WTC11 (cell line): ENCODE measurements at regions not wholly inside any gene's neighbourhood (a gene's known extent, or its start where the extent isn't known, plus 50 kb on each side); places are given as distances from the start of the nearest gene placed in this dataset.

ENCODE experiments used
- ATAC-seq: fragments of 200-7000 bp; cut with Tn5 transposase; 2 replicates; pipeline ENCODE4 v1.10.0; 2021; ENCODE audit warnings: mild to moderate bottlenecking, moderate library complexity
- CTCF ChIA-PET: fragments of 300-600 bp; sonication (Branson Sonifier 250); formaldehyde crosslinking; loops from one replicate; lab custom pipeline; 2021; ENCODE audit warnings: antibody characterized with exemption; lab: Charles Lee
- POLR2A ChIA-PET: fragments of 350-600 bp; sonication (Branson Sonifier 250); formaldehyde crosslinking; loops from one replicate; lab custom pipeline; 2021; ENCODE audit warnings: antibody characterized with exemption; lab: Charles Lee
- DNase-seq: peaks from one replicate; pipeline ENCODE4 v3.0.0; 2021; ENCODE audit warnings: low spot score
- H3K27ac Mint-ChIP-seq: 2 replicates; pipeline ENCODE4 v1.8.0; 2021; ENCODE audit warnings: mixed read lengths
- H3K27me3 Mint-ChIP-seq: 2 replicates; pipeline ENCODE4 v1.8.0; 2021; ENCODE audit warnings: low read depth, mild to moderate bottlenecking, moderate library complexity, mixed read lengths
- H3K36me3 Mint-ChIP-seq: 2 replicates; pipeline ENCODE4 v1.8.0; 2021; ENCODE audit warnings: mixed read lengths
- H3K4me1 Mint-ChIP-seq: 2 replicates; pipeline ENCODE4 v1.8.0; 2022; ENCODE audit warnings: mixed read lengths
- H3K4me3 Mint-ChIP-seq: 2 replicates; pipeline ENCODE4 v1.8.0; 2021; ENCODE audit warnings: mild to moderate bottlenecking, moderate library complexity, mixed read lengths
- H3K9me3 Mint-ChIP-seq: 2 replicates; pipeline ENCODE4 v1.8.0; 2021; ENCODE audit warnings: mixed read lengths
- ATF1 ChIP-seq: sonication (generic); formaldehyde crosslinking; IDR thresholded peaks from 2 replicates; pipeline ENCODE4 v1.8.1; 2023; ENCODE audit warnings: mild to moderate bottlenecking, moderate library complexity, missing genetic modification reagents
- CBFB ChIP-seq: sonication (generic); formaldehyde crosslinking; IDR thresholded peaks from 2 replicates; pipeline ENCODE4 v1.8.1; 2022; ENCODE audit warnings: mild to moderate bottlenecking, low read depth, missing genetic modification reagents
- EMX1 ChIP-seq: fragments of 250-450 bp; sonication (Bioruptor Pico); IDR thresholded peaks from 2 replicates; pipeline ENCODE4 v1.8.0; 2021; ENCODE audit warnings: mild to moderate bottlenecking
- FOXK1 ChIP-seq: sonication (generic); formaldehyde crosslinking; IDR thresholded peaks from 2 replicates; pipeline ENCODE4 v1.8.0; 2022; ENCODE audit warnings: mild to moderate bottlenecking, moderate library complexity, missing genetic modification reagents
- GTF2I ChIP-seq: fragments of 250-450 bp; sonication (Bioruptor Pico); conservative IDR thresholded peaks from 2 replicates; pipeline ENCODE4 v1.4.0; 2021; ENCODE audit warnings: mild to moderate bottlenecking
- JAZF1 ChIP-seq: fragments of 250-450 bp; sonication (Bioruptor Pico); IDR thresholded peaks from 2 replicates; pipeline ENCODE4 v1.9.0; 2021; ENCODE audit warnings: moderate library complexity, mild to moderate bottlenecking, inconsistent platforms
- JUN ChIP-seq: sonication (generic); formaldehyde crosslinking; IDR thresholded peaks from 2 replicates; pipeline ENCODE4 v1.8.0; 2023; ENCODE audit warnings: mild to moderate bottlenecking, missing genetic modification reagents
- MXD4 ChIP-seq: fragments of 250-450 bp; sonication (Bioruptor Pico); IDR thresholded peaks from 2 replicates; pipeline ENCODE4 v1.8.0; 2021; ENCODE audit warnings: mild to moderate bottlenecking, moderate library complexity, borderline replicate concordance
- NFATC4 ChIP-seq: fragments of 250-450 bp; sonication (Bioruptor Pico); IDR thresholded peaks from 2 replicates; pipeline ENCODE4 v1.9.0; 2021; ENCODE audit warnings: mild to moderate bottlenecking
- NR1H2 ChIP-seq: sonication (generic); formaldehyde crosslinking; IDR thresholded peaks from 2 replicates; pipeline ENCODE4 v1.9.0; 2021; ENCODE audit warnings: mild to moderate bottlenecking, moderate library complexity, missing genetic modification reagents
- NR3C1 ChIP-seq: sonication (generic); formaldehyde crosslinking; conservative IDR thresholded peaks from 2 replicates; pipeline ENCODE4 v1.8.1; 2023; ENCODE audit warnings: low read depth, mild to moderate bottlenecking, missing genetic modification reagents
- SMAD4 ChIP-seq: sonication (generic); formaldehyde crosslinking; IDR thresholded peaks from 2 replicates; pipeline ENCODE4 v1.8.0; 2022; ENCODE audit warnings: mild to moderate bottlenecking, missing genetic modification reagents
- ZNF219 ChIP-seq: sonication (generic); formaldehyde crosslinking; IDR thresholded peaks from 2 replicates; pipeline ENCODE4 v1.8.0; 2023; ENCODE audit warnings: missing genetic modification reagents, mild to moderate bottlenecking, borderline replicate concordance
- ZNF263 ChIP-seq: sonication (generic); formaldehyde crosslinking; IDR thresholded peaks from 2 replicates; pipeline ENCODE4 v1.8.1; 2022; ENCODE audit warnings: low read depth, mild to moderate bottlenecking, moderate library complexity, missing genetic modification reagents
- TF ChIP-seq, protein P1 (sequence below): sonication (generic); formaldehyde crosslinking; IDR thresholded peaks from 2 replicates; pipeline ENCODE4 v1.8.0; 2023; ENCODE audit warnings: missing genetic modification reagents, mild to moderate bottlenecking, borderline replicate concordance
- TF ChIP-seq, protein P2 (sequence below): fragments of 250-450 bp; sonication (Bioruptor Pico); IDR thresholded peaks from 2 replicates; pipeline ENCODE4 v1.9.0; 2021; ENCODE audit warnings: mild to moderate bottlenecking
- TF ChIP-seq, protein P3 (sequence below): sonication (generic); formaldehyde crosslinking; IDR thresholded peaks from 2 replicates; pipeline ENCODE4 v1.8.0; 2022; ENCODE audit warnings: mild to moderate bottlenecking, missing genetic modification reagents
- TF ChIP-seq, protein P4 (sequence below): sonication (generic); formaldehyde crosslinking; IDR thresholded peaks from 2 replicates; pipeline ENCODE4 v1.8.0; 2022; ENCODE audit warnings: missing genetic modification reagents
- TF ChIP-seq, protein P5 (sequence below): sonication (generic); formaldehyde crosslinking; IDR thresholded peaks from 2 replicates; pipeline ENCODE4 v1.8.1; 2023; ENCODE audit warnings: mild to moderate bottlenecking, missing genetic modification reagents, moderate library complexity
- TF ChIP-seq, protein P6 (sequence below): fragments of 200-600 bp; IDR thresholded peaks from 2 replicates; pipeline ENCODE4 v1.8.0; 2022; ENCODE audit warnings: antibody characterized with exemption
- TF ChIP-seq, protein P7 (sequence below): sonication (generic); formaldehyde crosslinking; IDR thresholded peaks from 2 replicates; pipeline ENCODE4 v1.8.0; 2023; ENCODE audit warnings: mild to moderate bottlenecking, missing genetic modification reagents

DNA sequence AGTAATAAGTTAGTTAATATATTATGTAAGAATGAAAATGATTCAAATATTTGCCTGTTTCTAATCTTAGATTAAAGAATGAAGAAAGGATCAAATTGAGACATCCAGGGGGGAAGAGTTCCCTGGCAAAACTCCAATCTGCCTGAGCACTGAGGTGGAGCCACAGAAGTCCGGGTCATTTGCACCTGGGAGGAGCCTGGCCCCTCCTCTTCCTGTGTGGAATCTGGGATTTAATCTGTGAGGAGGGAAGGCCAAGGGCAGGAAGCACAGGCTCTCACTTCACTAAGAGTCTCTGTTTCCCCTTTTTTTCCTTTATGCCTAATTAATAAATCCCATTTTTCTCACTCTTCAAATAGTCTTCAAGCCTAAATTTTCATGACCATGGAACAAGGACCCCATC is 599.5 kb downstream of the FLRT2 start (continued):
- TF ChIP-seq, protein P1, sequence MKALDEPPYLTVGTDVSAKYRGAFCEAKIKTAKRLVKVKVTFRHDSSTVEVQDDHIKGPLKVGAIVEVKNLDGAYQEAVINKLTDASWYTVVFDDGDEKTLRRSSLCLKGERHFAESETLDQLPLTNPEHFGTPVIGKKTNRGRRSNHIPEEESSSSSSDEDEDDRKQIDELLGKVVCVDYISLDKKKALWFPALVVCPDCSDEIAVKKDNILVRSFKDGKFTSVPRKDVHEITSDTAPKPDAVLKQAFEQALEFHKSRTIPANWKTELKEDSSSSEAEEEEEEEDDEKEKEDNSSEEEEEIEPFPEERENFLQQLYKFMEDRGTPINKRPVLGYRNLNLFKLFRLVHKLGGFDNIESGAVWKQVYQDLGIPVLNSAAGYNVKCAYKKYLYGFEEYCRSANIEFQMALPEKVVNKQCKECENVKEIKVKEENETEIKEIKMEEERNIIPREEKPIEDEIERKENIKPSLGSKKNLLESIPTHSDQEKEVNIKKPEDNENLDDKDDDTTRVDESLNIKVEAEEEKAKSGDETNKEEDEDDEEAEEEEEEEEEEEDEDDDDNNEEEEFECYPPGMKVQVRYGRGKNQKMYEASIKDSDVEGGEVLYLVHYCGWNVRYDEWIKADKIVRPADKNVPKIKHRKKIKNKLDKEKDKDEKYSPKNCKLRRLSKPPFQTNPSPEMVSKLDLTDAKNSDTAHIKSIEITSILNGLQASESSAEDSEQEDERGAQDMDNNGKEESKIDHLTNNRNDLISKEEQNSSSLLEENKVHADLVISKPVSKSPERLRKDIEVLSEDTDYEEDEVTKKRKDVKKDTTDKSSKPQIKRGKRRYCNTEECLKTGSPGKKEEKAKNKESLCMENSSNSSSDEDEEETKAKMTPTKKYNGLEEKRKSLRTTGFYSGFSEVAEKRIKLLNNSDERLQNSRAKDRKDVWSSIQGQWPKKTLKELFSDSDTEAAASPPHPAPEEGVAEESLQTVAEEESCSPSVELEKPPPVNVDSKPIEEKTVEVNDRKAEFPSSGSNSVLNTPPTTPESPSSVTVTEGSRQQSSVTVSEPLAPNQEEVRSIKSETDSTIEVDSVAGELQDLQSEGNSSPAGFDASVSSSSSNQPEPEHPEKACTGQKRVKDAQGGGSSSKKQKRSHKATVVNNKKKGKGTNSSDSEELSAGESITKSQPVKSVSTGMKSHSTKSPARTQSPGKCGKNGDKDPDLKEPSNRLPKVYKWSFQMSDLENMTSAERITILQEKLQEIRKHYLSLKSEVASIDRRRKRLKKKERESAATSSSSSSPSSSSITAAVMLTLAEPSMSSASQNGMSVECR (CRISPR knock-in tag) = no peak
- TF ChIP-seq, protein P2, sequence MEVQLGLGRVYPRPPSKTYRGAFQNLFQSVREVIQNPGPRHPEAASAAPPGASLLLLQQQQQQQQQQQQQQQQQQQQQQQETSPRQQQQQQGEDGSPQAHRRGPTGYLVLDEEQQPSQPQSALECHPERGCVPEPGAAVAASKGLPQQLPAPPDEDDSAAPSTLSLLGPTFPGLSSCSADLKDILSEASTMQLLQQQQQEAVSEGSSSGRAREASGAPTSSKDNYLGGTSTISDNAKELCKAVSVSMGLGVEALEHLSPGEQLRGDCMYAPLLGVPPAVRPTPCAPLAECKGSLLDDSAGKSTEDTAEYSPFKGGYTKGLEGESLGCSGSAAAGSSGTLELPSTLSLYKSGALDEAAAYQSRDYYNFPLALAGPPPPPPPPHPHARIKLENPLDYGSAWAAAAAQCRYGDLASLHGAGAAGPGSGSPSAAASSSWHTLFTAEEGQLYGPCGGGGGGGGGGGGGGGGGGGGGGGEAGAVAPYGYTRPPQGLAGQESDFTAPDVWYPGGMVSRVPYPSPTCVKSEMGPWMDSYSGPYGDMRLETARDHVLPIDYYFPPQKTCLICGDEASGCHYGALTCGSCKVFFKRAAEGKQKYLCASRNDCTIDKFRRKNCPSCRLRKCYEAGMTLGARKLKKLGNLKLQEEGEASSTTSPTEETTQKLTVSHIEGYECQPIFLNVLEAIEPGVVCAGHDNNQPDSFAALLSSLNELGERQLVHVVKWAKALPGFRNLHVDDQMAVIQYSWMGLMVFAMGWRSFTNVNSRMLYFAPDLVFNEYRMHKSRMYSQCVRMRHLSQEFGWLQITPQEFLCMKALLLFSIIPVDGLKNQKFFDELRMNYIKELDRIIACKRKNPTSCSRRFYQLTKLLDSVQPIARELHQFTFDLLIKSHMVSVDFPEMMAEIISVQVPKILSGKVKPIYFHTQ (CRISPR knock-in tag) = no peak
- TF ChIP-seq ZNF219 (CRISPR knock-in tag) (no peak), NFATC4 (no peak), EMX1 (no peak), JUN (CRISPR knock-in tag) (no peak)
- TF ChIP-seq, protein P3, sequence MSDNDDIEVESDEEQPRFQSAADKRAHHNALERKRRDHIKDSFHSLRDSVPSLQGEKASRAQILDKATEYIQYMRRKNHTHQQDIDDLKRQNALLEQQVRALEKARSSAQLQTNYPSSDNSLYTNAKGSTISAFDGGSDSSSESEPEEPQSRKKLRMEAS (CRISPR knock-in tag) = no peak

DNA sequence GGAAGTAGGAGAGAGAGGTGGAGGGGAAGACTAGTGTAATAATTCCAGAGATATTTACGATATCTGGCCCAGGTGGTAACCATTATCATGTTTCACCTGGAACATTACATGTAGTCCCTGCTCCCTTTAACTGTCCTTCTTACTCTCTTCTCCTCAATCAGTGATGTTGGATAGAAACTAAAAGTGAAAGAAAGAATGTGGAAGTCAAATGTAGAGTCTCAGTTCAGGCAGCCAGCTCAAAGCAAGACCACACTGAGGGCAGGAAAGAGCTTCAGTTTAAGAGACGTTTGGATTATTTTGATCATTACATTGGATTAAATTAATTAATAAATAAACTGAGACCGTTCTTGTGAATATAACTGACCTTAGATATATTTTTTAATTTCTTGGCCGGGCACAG is 594.4 kb downstream of the FLRT2 start:
- ATAC-seq (no peak), DNase-seq (no peak)
- H3K27ac Mint-ChIP-seq = no peak overlapping the region
- no peaks in the 10 kb centered on the region for H3K36me3 Mint-ChIP-seq
- ChIA-PET CTCF (interaction anchor here (0.6 kb wide), 2 partner anchors 379 to 857 kb away, joined by 3 read pairs; no protein-coding TSS in a partner anchor), POLR2A (no interaction called here)
- H3K9me3 Mint-ChIP-seq = peaks cover under 1% of the 10 kb centered on the region; the same call in 1 of the 2 replicates
- H3K4me1 Mint-ChIP-seq = peaks cover 7% of the 10 kb centered on the region
- H3K4me3 Mint-ChIP-seq = no peak overlapping the region
- no peaks in the 10 kb centered on the region for H3K27me3 Mint-ChIP-seq
- TF ChIP-seq SMAD4 (CRISPR knock-in tag) (no peak), FOXK1 (CRISPR knock-in tag) (no peak), NFATC4 (no peak), JAZF1 (no peak), JUN (CRISPR knock-in tag) (no peak), MXD4 (CRISPR knock-in tag) (no peak), ATF1 (no peak), NR1H2 (CRISPR knock-in tag) (no peak), NR3C1 (CRISPR knock-in tag) (no peak), ZNF263 (no peak), CBFB (no peak), GTF2I (no peak)
- TF ChIP-seq, protein P4, sequence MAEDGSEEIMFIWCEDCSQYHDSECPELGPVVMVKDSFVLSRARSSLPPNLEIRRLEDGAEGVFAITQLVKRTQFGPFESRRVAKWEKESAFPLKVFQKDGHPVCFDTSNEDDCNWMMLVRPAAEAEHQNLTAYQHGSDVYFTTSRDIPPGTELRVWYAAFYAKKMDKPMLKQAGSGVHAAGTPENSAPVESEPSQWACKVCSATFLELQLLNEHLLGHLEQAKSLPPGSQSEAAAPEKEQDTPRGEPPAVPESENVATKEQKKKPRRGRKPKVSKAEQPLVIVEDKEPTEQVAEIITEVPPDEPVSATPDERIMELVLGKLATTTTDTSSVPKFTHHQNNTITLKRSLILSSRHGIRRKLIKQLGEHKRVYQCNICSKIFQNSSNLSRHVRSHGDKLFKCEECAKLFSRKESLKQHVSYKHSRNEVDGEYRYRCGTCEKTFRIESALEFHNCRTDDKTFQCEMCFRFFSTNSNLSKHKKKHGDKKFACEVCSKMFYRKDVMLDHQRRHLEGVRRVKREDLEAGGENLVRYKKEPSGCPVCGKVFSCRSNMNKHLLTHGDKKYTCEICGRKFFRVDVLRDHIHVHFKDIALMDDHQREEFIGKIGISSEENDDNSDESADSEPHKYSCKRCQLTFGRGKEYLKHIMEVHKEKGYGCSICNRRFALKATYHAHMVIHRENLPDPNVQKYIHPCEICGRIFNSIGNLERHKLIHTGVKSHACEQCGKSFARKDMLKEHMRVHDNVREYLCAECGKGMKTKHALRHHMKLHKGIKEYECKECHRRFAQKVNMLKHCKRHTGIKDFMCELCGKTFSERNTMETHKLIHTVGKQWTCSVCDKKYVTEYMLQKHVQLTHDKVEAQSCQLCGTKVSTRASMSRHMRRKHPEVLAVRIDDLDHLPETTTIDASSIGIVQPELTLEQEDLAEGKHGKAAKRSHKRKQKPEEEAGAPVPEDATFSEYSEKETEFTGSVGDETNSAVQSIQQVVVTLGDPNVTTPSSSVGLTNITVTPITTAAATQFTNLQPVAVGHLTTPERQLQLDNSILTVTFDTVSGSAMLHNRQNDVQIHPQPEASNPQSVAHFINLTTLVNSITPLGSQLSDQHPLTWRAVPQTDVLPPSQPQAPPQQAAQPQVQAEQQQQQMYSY (CRISPR knock-in tag) = no peak
- TF ChIP-seq, protein P5, sequence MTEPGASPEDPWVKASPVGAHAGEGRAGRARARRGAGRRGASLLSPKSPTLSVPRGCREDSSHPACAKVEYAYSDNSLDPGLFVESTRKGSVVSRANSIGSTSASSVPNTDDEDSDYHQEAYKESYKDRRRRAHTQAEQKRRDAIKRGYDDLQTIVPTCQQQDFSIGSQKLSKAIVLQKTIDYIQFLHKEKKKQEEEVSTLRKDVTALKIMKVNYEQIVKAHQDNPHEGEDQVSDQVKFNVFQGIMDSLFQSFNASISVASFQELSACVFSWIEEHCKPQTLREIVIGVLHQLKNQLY (CRISPR knock-in tag) = no peak
- TF ChIP-seq, protein P6, sequence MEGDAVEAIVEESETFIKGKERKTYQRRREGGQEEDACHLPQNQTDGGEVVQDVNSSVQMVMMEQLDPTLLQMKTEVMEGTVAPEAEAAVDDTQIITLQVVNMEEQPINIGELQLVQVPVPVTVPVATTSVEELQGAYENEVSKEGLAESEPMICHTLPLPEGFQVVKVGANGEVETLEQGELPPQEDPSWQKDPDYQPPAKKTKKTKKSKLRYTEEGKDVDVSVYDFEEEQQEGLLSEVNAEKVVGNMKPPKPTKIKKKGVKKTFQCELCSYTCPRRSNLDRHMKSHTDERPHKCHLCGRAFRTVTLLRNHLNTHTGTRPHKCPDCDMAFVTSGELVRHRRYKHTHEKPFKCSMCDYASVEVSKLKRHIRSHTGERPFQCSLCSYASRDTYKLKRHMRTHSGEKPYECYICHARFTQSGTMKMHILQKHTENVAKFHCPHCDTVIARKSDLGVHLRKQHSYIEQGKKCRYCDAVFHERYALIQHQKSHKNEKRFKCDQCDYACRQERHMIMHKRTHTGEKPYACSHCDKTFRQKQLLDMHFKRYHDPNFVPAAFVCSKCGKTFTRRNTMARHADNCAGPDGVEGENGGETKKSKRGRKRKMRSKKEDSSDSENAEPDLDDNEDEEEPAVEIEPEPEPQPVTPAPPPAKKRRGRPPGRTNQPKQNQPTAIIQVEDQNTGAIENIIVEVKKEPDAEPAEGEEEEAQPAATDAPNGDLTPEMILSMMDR = no peak
- TF ChIP-seq, protein P7, sequence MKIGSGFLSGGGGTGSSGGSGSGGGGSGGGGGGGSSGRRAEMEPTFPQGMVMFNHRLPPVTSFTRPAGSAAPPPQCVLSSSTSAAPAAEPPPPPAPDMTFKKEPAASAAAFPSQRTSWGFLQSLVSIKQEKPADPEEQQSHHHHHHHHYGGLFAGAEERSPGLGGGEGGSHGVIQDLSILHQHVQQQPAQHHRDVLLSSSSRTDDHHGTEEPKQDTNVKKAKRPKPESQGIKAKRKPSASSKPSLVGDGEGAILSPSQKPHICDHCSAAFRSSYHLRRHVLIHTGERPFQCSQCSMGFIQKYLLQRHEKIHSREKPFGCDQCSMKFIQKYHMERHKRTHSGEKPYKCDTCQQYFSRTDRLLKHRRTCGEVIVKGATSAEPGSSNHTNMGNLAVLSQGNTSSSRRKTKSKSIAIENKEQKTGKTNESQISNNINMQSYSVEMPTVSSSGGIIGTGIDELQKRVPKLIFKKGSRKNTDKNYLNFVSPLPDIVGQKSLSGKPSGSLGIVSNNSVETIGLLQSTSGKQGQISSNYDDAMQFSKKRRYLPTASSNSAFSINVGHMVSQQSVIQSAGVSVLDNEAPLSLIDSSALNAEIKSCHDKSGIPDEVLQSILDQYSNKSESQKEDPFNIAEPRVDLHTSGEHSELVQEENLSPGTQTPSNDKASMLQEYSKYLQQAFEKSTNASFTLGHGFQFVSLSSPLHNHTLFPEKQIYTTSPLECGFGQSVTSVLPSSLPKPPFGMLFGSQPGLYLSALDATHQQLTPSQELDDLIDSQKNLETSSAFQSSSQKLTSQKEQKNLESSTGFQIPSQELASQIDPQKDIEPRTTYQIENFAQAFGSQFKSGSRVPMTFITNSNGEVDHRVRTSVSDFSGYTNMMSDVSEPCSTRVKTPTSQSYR = no peak
